Endothelial cell of umbilical vein (primary cell): ENCODE measurements at regions not wholly inside any gene's neighbourhood (a gene's known extent, or its start where the extent isn't known, plus 50 kb on each side); places are given as distances from the start of the nearest gene placed in this dataset.
"Not testable (repeated sequence)": the region's sequence is repeated elsewhere in the genome, so short reads cannot be mapped to it uniquely, and the experiment has no call there.

Source experiments
- BruUV-seq: library from RNA; stranded (reverse); fragments of 400-500 nt; replicated peaks from 2 replicates; lab custom pipeline; 2021; lab: Mats Ljungman, UMichigan
- CTCF ChIA-PET: fragments of 300-600, 350-600 bp; sonication (Branson Sonifier 250); formaldehyde crosslinking; loops from one replicate; lab custom pipeline; 2021; ENCODE audit warnings: antibody characterized with exemption, inconsistent platforms; lab: Charles Lee
- POLR2A ChIA-PET: fragments of 300-600, 350-600 bp; sonication (Branson Sonifier 250); formaldehyde crosslinking; loops from one replicate; lab custom pipeline; 2021; ENCODE audit warnings: antibody characterized with exemption, inconsistent platforms; lab: Charles Lee
- DNase-seq: peaks from one replicate; pipeline ENCODE4 v3.0.0-alpha.2; 2011; ENCODE audit warnings: low read depth, low spot score
- FAIRE-seq: peaks from 2 replicates; lab custom pipeline; 2011; peaks lifted over from hg19 to GRCh38; lab: Jason Lieb, UNC
- H2AFZ ChIP-seq: 2 replicates; pipeline ENCODE4 v1.6.0; 2012; ENCODE audit warnings: low read depth, low read length, control low read depth, inconsistent platforms
- H3K27ac ChIP-seq: 2 replicates; pipeline ENCODE4 v1.5.1; 2011; ENCODE audit warnings: low read depth, mild to moderate bottlenecking, control low read depth, low read length, moderate library complexity; ENCODE audit not compliant: insufficient read depth
- H3K27me3 ChIP-seq, 2 experiments: 2 replicates each; pipeline versions ENCODE4 v1.6.0 to v1.6.1; 2011; ENCODE audit warnings: low read length in 2 of 2, mixed read lengths in 1 of 2; ENCODE audit not compliant: control insufficient read depth in 2 of 2, insufficient read depth in 2 of 2
- H3K36me3 ChIP-seq, 2 experiments: 2 replicates in 1 of 2; 3 replicates in 1 of 2; pipeline ENCODE4 v1.5.1; 2011; ENCODE audit warnings: low read length in 2 of 2, mild to moderate bottlenecking in 1 of 2, moderate library complexity in 1 of 2; ENCODE audit not compliant: control insufficient read depth in 2 of 2, insufficient read depth in 2 of 2; ENCODE audit errors: extremely low read depth in 1 of 2
- H3K4me1 ChIP-seq: 3 replicates; pipeline ENCODE4 v1.5.1; 2011; ENCODE audit warnings: mild to moderate bottlenecking, low read length; ENCODE audit not compliant: control insufficient read depth, insufficient read depth; ENCODE audit errors: extremely low read depth
- H3K4me2 ChIP-seq: 2 replicates; pipeline ENCODE4 v1.6.1; 2011; ENCODE audit warnings: low read length, control low read depth, mixed read lengths; ENCODE audit not compliant: insufficient read depth
- H3K4me3 ChIP-seq, 3 experiments: fragments of 200-600 bp in 1 of 3; sonication (generic), shearing (Covaris generic) in 1 of 3; replicated peaks in 1 of 3; 2 replicates each; pipeline ENCODE4 v1.5.1; 2011 to 2016; ENCODE audit warnings: control low read depth in 3 of 3, low read length in 3 of 3, mild to moderate bottlenecking in 2 of 3, inconsistent platforms in 1 of 3, low read depth in 1 of 3, moderate library complexity in 1 of 3; ENCODE audit not compliant: insufficient read depth in 1 of 3
- H3K79me2 ChIP-seq: 2 replicates; pipeline ENCODE4 v1.6.0; 2012; ENCODE audit warnings: low read length, inconsistent platforms; ENCODE audit not compliant: control insufficient read depth, insufficient read depth
- H3K9ac ChIP-seq: replicated peaks from 2 replicates; pipeline ENCODE3; 2011; ENCODE audit warnings: low read length, control low read depth; ENCODE audit not compliant: insufficient read depth; ENCODE audit errors: extremely low read depth
- H3K9me1 ChIP-seq: replicated peaks from 3 replicates; pipeline ENCODE4 v1.6.0; 2011; ENCODE audit warnings: mild to moderate bottlenecking, low read length; ENCODE audit not compliant: control insufficient read depth, insufficient read depth; ENCODE audit errors: extremely low read depth
- H3K9me3 ChIP-seq: replicated peaks from 2 replicates; pipeline ENCODE4 v1.5.1; 2012; ENCODE audit warnings: low read length, inconsistent platforms; ENCODE audit not compliant: control insufficient read depth, insufficient read depth
- H4K20me1 ChIP-seq: replicated peaks from 2 replicates; pipeline ENCODE3; 2011; ENCODE audit warnings: mild to moderate bottlenecking, low read length; ENCODE audit not compliant: control insufficient read depth, insufficient read depth; ENCODE audit errors: extremely low read depth
- dilution Hi-C: fragments of 300-500 bp; cut with MboI; formaldehyde crosslinking; loops from one replicate; pipeline ENCODE4 v1.15.0; 2019; ENCODE audit warnings: low sequenced_read_pairs; ENCODE audit not compliant: extremely low pct_ligation_motif_present
- intact Hi-C: fragments of 100-400 bp; cut with micrococcal nuclease; formaldehyde crosslinking; loops from one replicate; pipeline ENCODE4 v1.10.0; 2022

GRCh38 chr22:11599456-11599855 lies 3928.5 kb upstream of the OR11H1 start:
- intact Hi-C loops, H3K79me2 ChIP-seq, H4K20me1 ChIP-seq, H3K36me3 ChIP-seq, H3K9me1 ChIP-seq, FAIRE-seq, BruUV-seq, H3K9ac ChIP-seq, H3K4me2 ChIP-seq, dilution Hi-C loops, POLR2A ChIA-PET, H3K27me3 ChIP-seq, CTCF ChIA-PET, H3K27ac ChIP-seq, H3K4me1 ChIP-seq, H3K4me3 ChIP-seq, H2AFZ ChIP-seq, DNase-seq: not testable (repeated sequence)
- peaks cover 17% of the 10 kb centered on the region for H3K9me3 ChIP-seq

GRCh38 chr22:11600161-11600560 lies 3927.8 kb upstream of the OR11H1 start:
- H3K27me3 ChIP-seq, CTCF ChIA-PET, H3K79me2 ChIP-seq, H3K9me1 ChIP-seq, BruUV-seq, H4K20me1 ChIP-seq, DNase-seq, POLR2A ChIA-PET, FAIRE-seq, H3K36me3 ChIP-seq, H3K4me1 ChIP-seq, H2AFZ ChIP-seq, dilution Hi-C loops, intact Hi-C loops, H3K9ac ChIP-seq, H3K4me2 ChIP-seq, H3K4me3 ChIP-seq, H3K27ac ChIP-seq: not testable (repeated sequence)
- peaks cover 14% of the 10 kb centered on the region for H3K9me3 ChIP-seq

GRCh38 chr22:11600896-11601890 lies 3926.8 kb upstream of the OR11H1 start:
- H3K4me1 ChIP-seq, dilution Hi-C loops, H3K4me2 ChIP-seq, H3K9me1 ChIP-seq, H3K36me3 ChIP-seq, H3K79me2 ChIP-seq, H3K4me3 ChIP-seq, POLR2A ChIA-PET, H2AFZ ChIP-seq, BruUV-seq, intact Hi-C loops, CTCF ChIA-PET, H3K27ac ChIP-seq, DNase-seq, H3K9ac ChIP-seq, H4K20me1 ChIP-seq, FAIRE-seq, H3K27me3 ChIP-seq: not testable (repeated sequence)
- peaks cover 17% of the 10 kb centered on the region for H3K9me3 ChIP-seq

GRCh38 chr22:11604635-11605395 lies 3923.2 kb upstream of the OR11H1 start:
- H3K79me2 ChIP-seq, DNase-seq, CTCF ChIA-PET, BruUV-seq, H3K4me1 ChIP-seq, H2AFZ ChIP-seq, H3K9me1 ChIP-seq, H3K4me3 ChIP-seq, dilution Hi-C loops, H4K20me1 ChIP-seq, H3K4me2 ChIP-seq, FAIRE-seq, intact Hi-C loops, POLR2A ChIA-PET, H3K36me3 ChIP-seq, H3K9ac ChIP-seq, H3K27ac ChIP-seq, H3K27me3 ChIP-seq: not testable (repeated sequence)
- H3K9me3 ChIP-seq = peaks cover 13% of the 10 kb centered on the region
